ENCODE measurements at regions not wholly inside any gene's neighbourhood (a gene's known extent, or its start where the extent isn't known, plus 50 kb on each side); places are given as distances from the start of the nearest gene placed in this dataset.
A peak's percentile ranks its signal among the peaks of the same experiment; 100 is the strongest.

- no peak for TF ChIP-seq CTCF (IDR thresholded peaks at IDR 0.05)
- TF ChIP-seq POLR2AphosphoS5 (IDR thresholded peaks at IDR 0.05) = peak; percentile 22 to 66
These were observed 106.1 kb downstream of the RWDD3 start for GRCh38 chr1:95340061-95340460.
